OCI-LY7 (cell line): ENCODE measurements at regions not wholly inside any gene's neighbourhood (a gene's known extent, or its start where the extent isn't known, plus 50 kb on each side); places are given as distances from the start of the nearest gene placed in this dataset.

Experiments
- EZH2phosphoT487 ChIP-seq: fragments of 200-600 bp; sonication (generic); IDR thresholded peaks from 2 replicates; pipeline ENCODE4 v1.6.1; 2018; ENCODE audit warnings: low read depth, borderline replicate concordance, mild to moderate bottlenecking, mixed run types, antibody characterized with exemption, low read length, moderate library complexity, mixed read lengths
- TF ChIP-seq, protein P1 (sequence below): fragments of 200-600 bp; sonication (generic); conservative IDR thresholded peaks from 2 replicates; pipeline ENCODE4 v1.5.1; 2014; ENCODE audit warnings: mild to moderate bottlenecking, antibody characterized with exemption, low read length, moderate library complexity, mixed read lengths

DNA sequence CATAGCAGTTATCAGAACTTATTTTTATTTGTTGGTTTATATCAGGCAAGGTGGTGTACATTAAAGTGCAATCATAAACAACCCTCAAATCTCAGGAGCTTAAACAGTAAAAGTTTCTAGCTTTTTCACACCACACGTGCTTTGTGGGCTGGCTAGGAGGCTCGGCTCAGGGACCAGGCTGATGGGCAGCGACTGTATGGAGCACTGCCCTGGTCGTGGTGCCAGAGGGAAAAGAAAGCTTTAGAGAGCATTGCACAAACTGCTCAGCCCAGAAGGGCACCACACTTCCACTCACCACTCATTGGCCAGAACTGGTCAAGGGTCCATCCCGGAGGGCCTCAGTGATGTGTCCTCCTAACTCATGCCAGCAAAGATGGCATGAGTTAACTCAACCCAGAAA lies 123.2 kb downstream of the AQP9 start:
- TF ChIP-seq, protein P1, sequence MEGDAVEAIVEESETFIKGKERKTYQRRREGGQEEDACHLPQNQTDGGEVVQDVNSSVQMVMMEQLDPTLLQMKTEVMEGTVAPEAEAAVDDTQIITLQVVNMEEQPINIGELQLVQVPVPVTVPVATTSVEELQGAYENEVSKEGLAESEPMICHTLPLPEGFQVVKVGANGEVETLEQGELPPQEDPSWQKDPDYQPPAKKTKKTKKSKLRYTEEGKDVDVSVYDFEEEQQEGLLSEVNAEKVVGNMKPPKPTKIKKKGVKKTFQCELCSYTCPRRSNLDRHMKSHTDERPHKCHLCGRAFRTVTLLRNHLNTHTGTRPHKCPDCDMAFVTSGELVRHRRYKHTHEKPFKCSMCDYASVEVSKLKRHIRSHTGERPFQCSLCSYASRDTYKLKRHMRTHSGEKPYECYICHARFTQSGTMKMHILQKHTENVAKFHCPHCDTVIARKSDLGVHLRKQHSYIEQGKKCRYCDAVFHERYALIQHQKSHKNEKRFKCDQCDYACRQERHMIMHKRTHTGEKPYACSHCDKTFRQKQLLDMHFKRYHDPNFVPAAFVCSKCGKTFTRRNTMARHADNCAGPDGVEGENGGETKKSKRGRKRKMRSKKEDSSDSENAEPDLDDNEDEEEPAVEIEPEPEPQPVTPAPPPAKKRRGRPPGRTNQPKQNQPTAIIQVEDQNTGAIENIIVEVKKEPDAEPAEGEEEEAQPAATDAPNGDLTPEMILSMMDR = no peak
- TF ChIP-seq EZH2phosphoT487 = no peak
